HG03571 (cell line): ENCODE measurements at regions not wholly inside any gene's neighbourhood (a gene's known extent, or its start where the extent isn't known, plus 50 kb on each side); places are given as distances from the start of the nearest gene placed in this dataset.
"Not testable (repeated sequence)": the region's sequence is repeated elsewhere in the genome, so short reads cannot be mapped to it uniquely, and the experiment has no call there.

ENCODE experiments used
- ATAC-seq: cut with Tn5 transposase; IDR thresholded peaks from one replicate; pipeline ENCODE4 v1.9.1; 2021; ENCODE audit not compliant: unreplicated experiment

DNA sequence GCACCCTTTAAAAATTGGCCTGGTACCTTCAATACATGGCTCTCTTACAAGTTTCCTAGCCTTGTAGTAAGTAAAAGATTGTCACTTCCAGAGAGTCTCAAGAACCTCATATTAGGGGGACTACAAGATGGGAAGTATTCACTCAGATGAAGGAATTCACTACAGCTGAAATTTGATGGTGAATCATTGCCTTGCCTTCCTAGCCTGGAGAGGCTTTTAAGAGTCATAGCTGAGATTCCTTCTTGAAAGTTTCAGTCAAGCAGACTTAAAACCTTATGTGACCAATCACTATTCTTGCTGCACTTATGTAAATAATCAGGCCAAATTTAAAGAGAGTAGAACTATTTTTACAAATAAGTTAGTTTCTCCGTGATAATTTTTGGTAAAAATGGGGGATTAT lies 451.6 kb downstream of the TRHDE start:
- no peak for ATAC-seq

DNA sequence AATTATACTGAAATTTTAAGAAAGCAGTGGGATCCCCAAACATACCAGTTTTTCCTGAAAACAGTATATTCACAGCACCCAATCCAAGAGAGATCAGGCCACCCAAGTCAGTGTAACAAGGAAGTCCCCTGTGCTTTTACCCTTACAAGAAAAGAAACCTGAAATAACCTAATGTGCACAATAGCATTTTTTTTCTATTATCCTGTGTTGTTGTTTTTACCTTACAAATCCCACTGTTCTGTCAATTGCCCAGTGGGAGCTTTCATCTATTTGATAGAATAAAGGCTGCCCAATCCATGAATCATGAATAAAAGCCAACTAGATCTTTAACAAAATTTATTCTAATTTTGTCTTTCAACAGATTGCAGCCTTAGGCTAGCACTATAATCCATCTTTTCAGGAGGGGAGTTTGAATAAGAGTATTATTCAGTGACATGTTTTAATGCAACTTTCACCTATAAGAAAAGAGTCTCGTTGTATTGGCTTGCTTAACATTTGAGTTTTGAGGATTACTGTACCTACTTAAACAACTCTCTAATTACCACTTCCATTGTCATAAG lies 457.4 kb downstream of the TRHDE start:
- ATAC-seq, result no peak

DNA sequence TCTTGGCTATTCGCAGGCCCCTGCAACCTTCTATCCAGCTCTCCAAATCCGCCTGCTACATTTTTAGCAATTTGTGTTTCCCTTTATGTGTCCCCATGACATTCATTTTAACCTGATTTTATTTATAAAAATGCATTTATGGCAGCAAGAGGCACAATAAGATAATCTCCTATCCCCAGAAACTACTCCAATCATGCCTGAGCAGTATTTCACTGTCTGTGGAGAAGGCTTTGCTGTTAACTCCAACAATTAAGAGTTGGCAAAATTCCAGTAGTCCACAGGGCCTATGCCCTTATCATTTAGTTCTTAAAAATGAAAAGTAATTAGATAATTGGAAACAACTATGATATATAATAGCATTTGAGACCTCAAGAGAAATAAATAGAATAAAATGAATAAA lies 462.4 kb downstream of the TRHDE start:
- no peak for ATAC-seq

DNA sequence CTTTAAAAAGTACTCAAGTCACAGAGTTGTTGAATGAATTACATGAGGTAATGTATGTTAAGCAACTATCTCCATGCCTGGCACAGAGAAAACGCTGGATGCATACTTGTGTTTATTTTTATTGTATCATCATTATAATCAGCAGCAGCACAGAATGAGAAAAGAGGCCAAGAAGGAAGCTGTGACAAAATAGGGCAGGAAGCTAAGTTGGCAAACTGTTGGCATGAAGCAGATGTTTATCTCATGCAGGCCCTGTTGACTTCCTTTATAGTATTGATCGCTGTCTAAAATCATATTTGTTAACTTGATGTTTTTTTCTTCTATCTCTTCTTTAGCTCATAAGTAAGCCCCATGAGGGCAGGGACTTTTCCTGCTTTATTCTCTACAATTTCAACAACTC lies 466.6 kb downstream of the TRHDE start:
- no peak for ATAC-seq

DNA sequence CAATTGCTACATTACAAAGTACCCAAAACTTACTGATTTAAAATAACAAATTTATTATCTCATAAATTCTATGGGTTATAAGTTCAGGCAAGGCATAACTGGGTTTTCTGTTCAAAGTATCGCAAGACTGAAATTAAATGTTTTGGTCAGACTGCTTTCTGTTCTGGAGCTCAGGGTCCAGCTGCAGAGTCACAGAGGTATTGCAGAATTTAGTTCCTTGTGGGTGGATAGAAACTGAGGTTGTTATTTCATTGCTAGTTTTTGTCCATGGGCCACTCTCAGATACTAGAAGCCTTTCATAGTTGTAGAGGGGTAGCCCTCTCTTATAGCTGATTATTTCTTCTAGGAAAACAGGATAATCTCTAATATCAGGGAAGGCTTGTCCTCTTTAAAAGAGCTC lies 467.9 kb downstream of the TRHDE start:
- no peak for ATAC-seq

DNA sequence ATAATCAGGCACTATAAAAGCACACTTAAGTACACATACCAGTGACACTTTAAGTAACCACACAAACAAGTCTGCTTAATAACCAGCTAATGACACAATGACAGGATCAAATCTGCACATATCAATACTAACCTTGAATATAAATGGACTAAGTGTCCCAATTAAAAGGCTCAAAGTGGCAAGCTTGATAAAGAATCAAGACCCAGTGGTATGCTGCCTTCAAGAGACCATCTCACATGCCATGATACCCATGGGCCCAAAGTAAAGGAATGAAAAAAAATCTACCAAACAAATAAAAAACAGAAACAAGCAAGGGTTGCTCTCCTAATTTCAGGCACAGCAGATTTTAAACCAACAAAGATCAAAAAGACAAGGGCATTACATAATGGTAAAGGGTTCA lies 470.4 kb downstream of the TRHDE start:
- ATAC-seq, result no peak

DNA sequence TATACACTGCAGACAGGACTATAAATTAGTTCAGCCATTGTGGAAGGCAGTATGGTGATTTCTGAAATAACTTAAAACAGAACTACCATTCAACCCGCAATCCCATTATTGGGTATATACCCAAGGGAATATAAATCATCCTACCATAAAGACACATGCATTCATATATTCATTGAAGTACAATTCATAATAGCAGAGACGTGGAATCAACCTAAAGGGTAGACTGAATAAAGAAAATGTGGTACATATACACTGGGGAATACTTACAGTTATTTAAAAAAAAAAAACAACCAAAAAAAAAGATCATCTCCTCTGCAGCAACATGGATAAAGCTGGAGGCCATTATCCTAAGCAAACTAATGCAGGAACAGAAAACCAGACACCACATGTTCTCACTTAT lies 473.9 kb downstream of the TRHDE start:
- ATAC-seq, result no peak

DNA sequence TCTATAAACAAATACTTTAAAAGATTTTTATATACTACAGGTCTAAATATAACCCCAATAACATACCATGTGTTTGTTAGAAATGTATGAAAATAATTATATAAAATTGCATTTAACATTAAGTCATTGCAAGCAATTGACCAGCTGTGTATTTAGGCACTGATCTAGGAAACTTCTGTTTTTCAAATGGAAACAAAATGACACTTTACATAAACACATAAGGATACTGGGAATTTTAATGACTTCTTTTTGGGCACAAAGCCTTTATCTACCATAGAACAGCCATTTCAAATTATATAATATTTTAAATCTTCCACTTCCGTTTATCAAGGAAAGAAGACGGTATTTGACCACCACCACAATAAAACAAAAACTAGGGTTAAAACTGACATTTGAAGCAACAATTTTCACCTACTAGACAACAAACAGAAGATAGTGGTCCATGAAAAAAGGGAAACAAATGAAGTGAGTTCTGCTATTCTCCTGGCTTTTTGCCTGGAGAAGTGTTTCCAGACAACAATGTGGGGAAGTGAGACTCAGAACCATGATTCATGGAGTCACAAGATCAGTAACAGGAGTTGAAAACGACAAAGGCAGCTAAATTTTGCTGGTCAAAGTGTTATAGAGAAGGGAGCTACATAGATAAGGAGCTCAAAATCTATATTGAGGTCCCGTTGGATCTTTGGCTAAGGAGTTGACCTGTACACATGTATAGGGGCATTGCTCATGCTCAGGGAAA lies 475.1 kb downstream of the TRHDE start:
- no peak for ATAC-seq

DNA sequence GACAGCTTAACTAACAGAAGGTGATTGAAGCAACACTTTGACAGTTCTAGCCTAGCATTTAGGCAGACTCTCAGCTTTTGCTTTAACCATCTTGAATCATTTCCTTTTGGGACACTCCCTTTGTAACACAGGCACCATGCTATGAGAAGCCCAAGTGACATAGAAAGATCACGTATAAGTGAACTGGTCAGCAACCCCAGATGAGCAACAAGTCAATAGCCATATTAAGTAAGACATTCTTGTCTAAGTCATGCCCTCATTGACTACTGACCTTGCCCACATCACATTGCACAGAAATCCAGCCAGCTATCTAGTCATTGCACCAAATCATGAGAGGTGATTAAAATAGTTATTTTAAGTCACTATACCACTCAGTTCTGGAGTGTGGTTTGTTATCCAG lies 476.8 kb downstream of the TRHDE start:
- ATAC-seq, result no peak

DNA sequence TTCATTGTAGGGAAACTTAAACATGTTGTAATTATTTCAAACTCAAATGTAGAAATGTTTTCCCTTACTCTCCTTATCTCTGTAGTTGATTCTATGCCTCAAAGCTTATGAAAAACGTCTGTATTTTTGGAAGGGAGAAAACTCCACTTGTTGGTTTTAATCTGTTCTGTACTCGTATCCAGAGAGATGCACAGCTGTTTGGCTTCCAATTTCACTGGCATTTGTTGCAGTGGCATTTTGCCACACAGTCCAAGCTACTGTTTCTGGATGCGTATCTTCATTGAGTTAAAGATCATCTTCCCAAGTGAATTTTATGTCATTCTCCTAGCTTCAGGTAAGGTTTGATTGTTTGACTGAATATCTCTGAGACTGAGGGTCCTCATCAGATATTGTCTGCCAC lies 481.4 kb downstream of the TRHDE start:
- no peak for ATAC-seq

DNA sequence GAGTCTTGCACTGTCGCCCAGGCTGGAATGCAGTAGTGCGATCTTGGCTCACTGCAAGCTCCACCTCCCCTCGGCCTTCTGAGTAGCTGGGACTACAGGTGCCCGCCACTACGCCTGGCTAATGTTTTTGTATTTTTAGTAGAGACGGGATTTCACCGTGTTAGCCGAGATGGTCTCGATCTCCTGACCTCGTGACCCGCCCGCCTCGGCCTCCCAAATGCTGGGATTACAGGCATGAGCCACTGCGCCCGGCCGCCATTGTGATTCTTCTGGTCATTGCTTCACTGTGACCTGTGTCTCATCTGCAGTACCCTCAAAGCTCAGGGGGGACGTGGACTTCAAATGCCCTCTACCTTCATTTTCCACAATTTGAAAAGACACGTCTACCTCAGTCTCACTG lies 481.9 kb downstream of the TRHDE start:
- not testable (repeated sequence) for ATAC-seq

DNA sequence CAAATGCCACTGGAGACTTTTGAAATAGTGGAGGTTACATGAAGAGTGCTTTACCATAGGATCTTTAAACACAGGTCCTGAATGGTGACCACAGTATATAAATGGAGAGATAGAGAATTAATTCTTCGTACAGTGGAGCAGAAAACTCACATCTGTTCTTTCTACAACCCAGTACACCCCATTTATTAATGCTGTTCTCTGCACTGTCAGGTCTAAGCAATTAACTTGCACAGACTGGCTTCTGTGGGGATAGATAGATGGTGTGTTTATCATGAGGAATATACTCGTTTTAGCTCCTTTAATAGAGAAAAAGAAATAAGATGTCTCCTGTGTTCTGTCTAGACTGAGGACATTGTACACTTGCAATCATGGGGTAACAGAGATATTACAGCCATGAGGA lies 494.3 kb downstream of the TRHDE start:
- ATAC-seq, result no peak

DNA sequence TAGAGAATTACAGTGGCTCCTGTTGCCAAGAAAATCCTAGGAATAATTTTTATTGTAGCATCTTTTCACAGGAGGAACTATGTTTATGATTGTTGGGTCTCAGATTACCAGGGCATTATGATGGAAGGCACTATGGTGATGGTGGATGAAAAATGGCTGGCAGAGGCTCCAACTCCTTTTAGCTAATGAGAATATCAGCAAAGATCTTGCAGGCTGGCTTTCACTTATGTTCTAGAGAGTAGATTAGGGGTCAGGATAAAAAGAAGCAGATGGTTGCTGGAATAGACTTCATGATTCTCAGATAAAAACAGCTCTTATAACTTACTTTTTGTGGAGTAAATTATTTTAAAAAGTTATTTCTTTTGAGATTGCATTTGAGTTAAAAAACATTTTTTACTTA lies 501.9 kb downstream of the TRHDE start:
- no peak for ATAC-seq

DNA sequence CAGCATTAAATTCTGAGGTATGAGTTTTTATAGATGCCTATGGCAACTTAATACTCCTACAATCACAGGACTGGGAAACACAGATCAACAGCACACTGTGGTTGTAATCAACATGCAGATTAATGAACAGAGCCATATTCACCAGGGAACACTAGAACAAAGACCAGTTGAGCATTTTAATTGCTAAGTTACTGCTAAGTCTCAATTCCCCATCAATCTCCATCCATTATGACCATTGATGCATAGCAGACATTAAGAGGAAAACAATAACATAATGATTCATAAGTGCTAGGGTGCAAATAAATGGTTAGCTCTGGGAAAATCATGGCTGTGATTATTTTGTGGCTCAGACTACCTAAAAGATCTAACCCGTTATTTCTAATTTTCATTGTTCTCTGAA lies 505.6 kb downstream of the TRHDE start:
- ATAC-seq, result no peak

DNA sequence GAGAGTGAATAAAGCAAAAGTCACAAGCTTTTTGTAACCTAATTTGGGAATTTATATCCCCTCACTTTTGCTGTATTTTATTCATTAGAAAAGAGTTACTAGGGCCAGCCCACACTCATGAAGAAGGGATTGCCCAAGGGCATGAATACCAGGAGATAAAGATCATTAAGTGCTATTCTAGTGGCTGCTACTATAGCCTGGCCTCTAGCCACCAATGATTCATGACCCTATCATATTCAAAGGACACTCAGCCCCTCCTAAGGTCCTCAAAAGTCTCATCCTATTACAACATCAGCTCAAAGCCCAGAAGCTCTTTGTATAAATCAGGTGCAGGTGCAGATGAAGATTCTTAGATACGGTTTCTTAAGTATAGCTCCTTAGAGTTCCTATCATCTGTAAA lies 518.1 kb downstream of the TRHDE start:
- no peak for ATAC-seq

DNA sequence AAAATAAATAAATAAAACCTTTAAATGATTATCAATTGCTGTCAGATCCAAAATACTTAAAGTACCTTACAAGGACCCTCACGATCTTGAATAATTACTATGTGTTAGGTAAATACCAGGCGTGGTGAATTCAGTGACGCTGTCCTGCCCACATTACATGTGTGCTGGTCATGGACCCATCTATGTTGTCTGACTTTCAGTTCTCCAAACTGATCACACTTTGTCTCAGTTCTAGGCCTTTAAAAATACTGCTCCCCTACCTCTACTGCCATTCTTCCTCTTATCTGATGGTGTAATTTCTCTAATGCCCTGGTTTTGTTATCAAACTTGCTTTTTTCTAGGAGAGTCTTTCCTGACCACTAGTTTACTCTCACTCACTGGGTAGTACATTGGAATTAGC lies 520.7 kb downstream of the TRHDE start:
- no peak for ATAC-seq

DNA sequence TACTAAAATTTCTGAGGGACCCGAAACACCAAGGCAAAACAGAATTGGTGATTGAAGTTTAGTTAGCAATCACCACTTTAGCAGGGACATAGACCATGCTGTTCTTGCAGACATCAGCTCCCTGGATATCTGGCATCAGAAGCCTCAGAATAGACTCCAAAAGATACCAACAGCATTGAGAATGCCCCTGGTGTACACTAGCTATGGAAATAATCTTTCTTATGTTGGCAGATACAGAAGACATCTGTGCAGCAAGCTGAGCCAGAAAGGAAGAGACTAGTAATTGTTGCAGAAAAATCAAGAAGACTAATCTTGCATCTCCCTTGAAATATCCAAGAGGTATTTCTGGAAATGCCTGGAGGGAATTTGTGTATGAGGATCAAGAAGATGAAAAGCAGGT lies 521.6 kb downstream of the TRHDE start:
- no peak for ATAC-seq

DNA sequence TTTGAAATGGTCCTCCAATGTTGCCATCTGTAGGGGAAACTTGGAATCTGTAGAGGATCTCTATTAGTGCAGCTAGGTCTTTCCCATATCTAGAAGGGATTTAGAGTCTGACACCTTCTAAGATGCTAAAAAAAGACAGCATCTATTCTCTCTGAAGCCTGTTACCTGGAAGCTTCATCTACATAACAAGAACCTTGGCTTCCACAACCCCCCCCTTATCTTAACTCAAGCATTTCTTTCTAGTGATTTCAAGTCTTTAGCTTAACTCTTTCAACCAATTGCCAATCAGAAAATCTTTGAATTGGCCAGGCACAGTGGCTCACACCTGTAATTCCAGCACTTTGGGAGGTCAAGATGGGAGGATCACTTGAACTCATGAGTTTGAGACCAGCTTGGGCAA lies 543.3 kb downstream of the TRHDE start:
- no peak for ATAC-seq

DNA sequence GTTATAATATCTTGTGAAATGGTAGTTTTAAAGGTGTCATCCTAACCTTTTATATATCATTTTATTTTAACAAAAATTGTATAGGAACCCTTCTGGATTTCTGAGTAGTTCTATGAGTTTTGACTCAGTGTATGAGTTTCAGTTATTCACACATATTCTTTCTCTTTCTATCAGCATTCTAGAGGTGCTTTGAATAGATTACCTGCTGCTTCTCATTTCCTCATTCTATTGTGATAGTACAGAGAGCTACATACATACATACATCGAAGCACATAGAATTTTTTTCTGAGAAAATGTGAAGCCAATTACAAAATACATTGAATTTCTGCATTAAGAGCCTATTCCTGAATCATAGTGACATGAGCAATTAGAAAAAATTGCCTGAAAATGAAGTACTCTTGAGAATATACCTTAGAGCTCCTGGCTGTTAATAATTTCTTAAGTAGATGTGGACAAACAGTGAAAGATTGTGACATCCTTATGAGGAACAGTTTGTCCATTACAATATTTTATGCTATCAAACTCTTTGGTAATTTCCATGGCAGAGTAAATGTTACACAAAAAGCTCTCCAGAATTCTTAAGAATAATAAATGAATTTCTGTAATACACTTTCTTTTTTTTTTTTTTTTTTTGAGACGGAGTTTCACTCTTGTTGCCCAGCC lies 556.6 kb downstream of the TRHDE start:
- ATAC-seq, result no peak

DNA sequence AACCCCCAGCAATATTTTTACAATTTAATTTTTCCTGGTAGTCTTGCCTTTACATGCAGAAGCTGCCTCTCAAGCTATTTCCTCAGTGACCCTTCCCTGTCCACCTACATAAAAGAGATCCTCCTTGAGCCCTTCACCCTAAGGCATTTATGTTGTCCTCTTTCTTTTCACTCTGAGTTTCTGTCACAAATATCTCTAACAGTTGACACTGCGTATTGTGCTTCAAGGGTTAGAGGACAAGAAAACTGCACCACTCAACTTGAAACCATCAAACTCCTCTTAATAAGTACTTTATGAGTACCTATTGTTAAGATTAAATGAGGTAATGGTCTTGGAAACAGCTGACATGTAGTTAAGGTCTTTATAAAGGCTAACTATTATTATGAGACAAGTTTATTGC lies 557.7 kb downstream of the TRHDE start:
- no peak for ATAC-seq

DNA sequence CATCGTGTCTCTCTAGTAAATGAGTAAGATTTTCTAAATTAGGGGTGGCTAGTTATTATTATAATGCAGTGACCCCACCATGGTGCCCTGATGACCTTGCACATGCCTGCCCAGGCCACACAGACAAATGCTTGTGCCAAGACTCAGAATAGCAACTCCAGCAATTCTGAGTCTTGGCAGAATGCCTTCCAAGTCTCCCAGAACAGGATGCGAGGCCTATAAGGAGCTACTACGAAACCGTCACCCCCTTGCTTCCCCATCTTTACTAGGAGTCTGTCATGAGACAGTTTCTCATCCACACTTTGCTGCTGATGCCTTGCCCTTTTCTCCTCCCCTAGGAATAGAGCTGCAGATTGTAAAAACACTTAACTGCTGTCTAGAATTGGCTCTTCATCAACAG lies 559.9 kb downstream of the TRHDE start:
- no peak for ATAC-seq

DNA sequence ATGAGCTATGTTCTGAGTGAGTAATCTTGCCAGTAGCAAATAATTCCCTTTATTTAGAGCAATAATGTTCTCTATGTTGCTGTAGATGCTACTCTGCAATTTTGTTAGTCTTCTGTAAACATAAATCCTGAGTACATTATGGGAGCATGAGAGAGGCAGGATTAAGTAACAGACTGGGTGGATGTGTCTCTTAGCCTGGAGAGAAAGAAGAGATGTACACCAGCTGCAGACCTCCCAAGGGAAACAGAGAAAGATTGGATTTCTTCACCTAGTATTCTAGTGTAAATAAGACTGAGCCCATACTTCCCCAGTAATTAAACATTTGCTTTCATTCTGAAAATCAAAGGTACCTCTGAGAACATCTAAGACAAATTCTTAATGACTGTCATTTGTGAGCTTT lies 564.0 kb downstream of the TRHDE start:
- no peak for ATAC-seq

DNA sequence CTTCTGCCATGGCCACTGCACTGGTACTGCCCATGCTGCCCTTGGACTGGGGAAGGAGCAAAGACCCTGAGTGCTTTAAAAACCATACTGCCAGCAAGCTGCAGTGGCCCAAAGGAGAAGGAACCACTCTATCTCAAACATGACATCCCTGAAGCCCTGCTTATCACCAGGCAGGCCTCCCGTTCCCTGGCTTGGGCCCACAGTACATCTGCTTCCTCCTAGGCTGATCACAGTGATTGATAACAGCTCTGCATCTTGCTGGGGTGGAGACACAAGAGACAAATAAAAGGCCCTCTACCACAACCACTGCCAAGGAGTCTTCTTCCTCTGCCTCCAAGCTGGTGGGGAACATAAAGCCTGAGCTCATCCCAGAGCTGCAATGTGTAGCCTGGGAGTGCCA lies 567.5 kb downstream of the TRHDE start:
- no peak for ATAC-seq
